ENCODE measurements at regions not wholly inside any gene's neighbourhood (a gene's known extent, or its start where the extent isn't known, plus 50 kb on each side); places are given as distances from the start of the nearest gene placed in this dataset.

GRCh38 chr20:57953638-57954037 lies 243.8 kb upstream of the PMEPA1 start:
- no peak for TF ChIP-seq CTCF (IDR thresholded peaks at IDR 0.05; ENCODE audit: low read depth, low read length)
- in situ Hi-C loops (cut with HindIII; ENCODE audit: low sequenced_read_pairs): no loop called here
- no peak overlapping the region for H3K4me3 ChIP-seq (ENCODE audit: low read depth, low read length)
- peak; percentile 44 for DNase-seq (ENCODE audit: low read depth, low spot score)

DNA sequence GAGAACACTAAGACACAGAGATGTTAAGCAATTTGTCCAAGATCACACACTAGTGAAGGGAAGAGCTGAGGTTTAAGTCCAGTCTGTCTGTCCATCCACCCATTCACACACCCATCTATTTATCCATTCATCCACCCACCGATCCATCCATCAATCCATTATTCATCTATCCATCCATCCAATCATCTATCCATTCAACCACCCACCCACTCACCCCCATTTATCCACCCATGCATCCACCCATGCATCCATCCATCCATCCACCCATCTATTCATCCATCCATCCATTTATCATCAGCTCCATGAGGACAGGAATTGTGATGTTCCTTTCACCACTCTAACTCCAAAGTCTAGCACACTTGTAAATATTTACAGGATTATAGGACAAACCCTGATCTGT lies 242.3 kb upstream of the PMEPA1 start:
- in situ Hi-C loops (cut with HindIII; ENCODE audit: low sequenced_read_pairs): no loop called here
- H3K4me3 ChIP-seq (ENCODE audit: low read depth, low read length): no peak overlapping the region
- no peak for DNase-seq (ENCODE audit: low read depth, low spot score)
- TF ChIP-seq CTCF (IDR thresholded peaks at IDR 0.05; ENCODE audit: low read depth, low read length): no peak

DNA sequence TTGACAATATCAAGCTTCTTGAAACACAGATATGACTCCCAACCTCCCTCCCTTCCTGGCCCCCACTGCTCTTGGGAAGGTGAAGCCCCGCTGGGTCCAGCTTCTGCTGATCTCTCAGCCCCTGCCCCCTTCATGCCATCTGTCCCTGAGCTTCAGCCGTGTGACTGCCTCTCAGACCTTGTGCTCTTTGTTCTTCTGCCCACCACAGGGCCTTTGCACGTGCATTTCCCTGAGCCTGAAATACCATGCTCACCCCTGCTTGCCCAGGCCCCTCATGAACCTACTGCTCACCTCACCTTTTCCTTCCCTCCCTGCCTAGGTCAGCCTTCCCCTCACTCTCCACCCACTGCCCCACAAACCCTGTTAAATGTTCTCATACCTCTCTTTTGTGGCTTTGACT lies 241.7 kb upstream of the PMEPA1 start:
- DNase-seq (ENCODE audit: low read depth, low spot score): no peak
- H3K4me3 ChIP-seq (ENCODE audit: low read depth, low read length): no peak overlapping the region
- in situ Hi-C loops (cut with HindIII; ENCODE audit: low sequenced_read_pairs): no loop called here
- TF ChIP-seq CTCF (IDR thresholded peaks at IDR 0.05; ENCODE audit: low read depth, low read length): no peak

GRCh38 chr20:57950764-57951485 lies 241.1 kb upstream of the PMEPA1 start:
- in situ Hi-C loops (cut with HindIII; ENCODE audit: low sequenced_read_pairs): no loop called here
- TF ChIP-seq CTCF (IDR thresholded peaks at IDR 0.05; ENCODE audit: low read depth, low read length): no peak
- no peak overlapping the region for H3K4me3 ChIP-seq (ENCODE audit: low read depth, low read length)
- no peak for DNase-seq (ENCODE audit: low read depth, low spot score)

GRCh38 chr20:57948180-57948955 lies 238.6 kb upstream of the PMEPA1 start:
- H3K4me3 ChIP-seq (ENCODE audit: low read depth, low read length): no peak overlapping the region
- peak; percentile 83 for DNase-seq (ENCODE audit: low read depth, low spot score)
- no peak for TF ChIP-seq CTCF (IDR thresholded peaks at IDR 0.05; ENCODE audit: low read depth, low read length)
- in situ Hi-C loops (cut with HindIII; ENCODE audit: low sequenced_read_pairs): no loop called here

DNA sequence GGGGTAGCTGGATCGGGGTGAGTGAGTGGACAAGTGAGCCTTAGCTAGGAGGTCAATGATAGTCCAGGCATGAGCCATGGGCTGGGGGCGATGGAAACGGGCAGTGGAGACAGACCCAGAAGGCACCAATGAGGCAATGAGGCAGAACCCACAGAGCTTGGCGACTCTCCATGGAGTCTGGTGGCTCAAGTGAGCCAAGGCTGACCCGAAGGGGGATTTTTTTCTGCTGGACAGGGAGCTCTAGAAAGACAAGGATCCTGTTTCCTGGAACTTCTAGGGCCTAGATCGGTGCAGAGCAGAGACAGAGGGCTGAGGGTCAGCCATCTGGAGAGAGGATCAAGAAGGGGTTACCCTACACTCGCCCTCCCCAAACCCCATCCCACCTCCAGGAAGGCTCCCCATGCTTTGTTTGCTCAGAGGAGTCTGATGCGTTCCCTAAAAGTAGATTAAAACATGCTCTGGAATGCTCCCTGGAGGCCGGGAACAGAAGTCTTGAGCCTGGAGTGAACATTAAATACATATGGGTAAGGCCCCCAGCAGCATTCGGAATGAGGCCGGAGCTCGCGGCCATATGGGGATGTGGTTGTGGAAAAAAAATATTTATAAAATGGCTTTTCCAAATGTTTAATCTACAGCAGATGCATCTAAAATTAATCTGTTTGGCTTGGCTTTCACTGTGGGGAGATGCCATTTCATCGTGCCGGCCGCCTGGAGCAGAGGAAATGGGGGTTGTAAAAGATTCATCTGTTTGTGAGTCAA lies 237.8 kb upstream of the PMEPA1 start:
- DNase-seq (ENCODE audit: low read depth, low spot score): peak; percentile 93
- in situ Hi-C loops (cut with HindIII; ENCODE audit: low sequenced_read_pairs): no loop called here
- H3K4me3 ChIP-seq (ENCODE audit: low read depth, low read length): no peak overlapping the region
- peak; percentile 21 for TF ChIP-seq CTCF (IDR thresholded peaks at IDR 0.05; ENCODE audit: low read depth, low read length)
